T follicular helper cell (primary cell): ENCODE measurements at regions not wholly inside any gene's neighbourhood (a gene's known extent, or its start where the extent isn't known, plus 50 kb on each side); places are given as distances from the start of the nearest gene placed in this dataset.
"Not testable (repeated sequence)": the region's sequence is repeated elsewhere in the genome, so short reads cannot be mapped to it uniquely, and the experiment has no call there.

Experiments
- DNase-seq: peaks from one replicate; pipeline ENCODE4 v3.0.0-alpha.2; 2020; ENCODE audit warnings: low read depth

DNA sequence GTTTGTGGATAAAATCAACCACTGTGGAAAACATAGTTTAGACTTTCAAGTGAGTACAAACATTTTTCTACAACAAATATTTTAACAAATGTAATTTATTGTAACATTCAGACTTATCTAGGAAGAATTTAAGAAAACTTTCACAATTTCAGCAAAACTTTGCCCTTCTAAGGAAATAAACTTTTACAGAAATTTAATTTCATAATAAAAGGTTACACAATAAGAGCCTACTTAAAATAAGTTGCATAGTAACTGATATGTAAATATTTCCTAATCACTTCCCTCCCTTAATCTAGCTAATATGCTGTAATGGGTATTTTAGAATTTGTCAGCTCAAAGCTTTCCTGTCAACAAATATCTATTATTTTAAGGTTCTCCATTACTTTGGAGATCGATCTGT is 1899.9 kb downstream of the MAT2B start:
- DNase-seq = no peak

DNA sequence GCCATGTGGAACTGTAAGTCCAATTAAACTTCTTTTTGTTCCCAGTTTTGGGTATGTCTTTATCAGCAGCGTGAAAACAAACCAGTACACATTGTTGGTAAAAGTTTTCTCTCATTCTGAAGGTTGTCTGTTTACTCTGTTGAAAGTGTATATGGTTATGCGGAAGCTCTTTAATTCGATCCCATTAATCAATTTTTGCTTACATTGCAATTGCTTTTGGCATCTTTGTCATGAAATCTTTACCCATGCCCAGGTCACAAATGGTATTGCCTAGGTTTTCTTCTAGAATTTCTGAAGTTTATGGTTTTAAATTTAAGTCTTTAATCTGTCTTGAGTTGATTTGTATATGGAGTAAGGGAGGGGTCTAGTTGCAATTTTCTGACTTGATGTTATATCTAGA is 1901.9 kb downstream of the MAT2B start:
- no peak for DNase-seq

- DNase-seq = no peak
Measured at GRCh38 chr5:165410476-165410875, 1905.1 kb downstream of the MAT2B start.

- not testable (repeated sequence) for DNase-seq
Measured at GRCh38 chr5:165411532-165411931, 1906.1 kb downstream of the MAT2B start.

GRCh38 chr5:165420493-165420892 is 1915.1 kb downstream of the MAT2B start:
- no peak for DNase-seq

DNA sequence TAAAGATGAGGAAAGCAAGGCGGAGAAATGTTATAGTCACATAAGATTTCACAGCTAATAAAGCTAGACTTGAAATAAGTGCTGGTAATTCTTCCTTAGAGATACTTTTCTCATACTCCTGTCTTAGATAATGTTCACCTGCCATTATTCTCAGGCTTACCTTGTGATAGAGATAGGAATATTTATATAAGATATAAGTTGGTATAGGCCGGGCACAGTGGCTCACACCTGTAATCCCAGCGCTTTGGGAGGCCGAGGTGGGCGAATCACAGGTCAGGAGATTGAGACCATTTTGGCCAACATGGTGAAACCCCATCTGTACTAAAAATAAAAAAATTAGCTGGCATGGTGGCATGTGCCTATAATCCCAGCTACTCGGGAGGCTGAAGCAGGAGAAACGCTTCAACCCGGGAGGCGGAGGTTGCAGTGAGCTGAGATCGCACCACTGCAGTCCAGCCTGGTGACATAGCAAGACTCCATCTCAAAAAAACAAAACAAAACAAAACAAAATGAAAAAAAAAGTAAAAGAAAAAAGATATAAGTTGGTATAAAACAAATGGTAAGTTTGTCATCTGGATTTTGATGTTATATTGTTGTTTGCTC is 1918.4 kb downstream of the MAT2B start:
- DNase-seq = no peak

DNA sequence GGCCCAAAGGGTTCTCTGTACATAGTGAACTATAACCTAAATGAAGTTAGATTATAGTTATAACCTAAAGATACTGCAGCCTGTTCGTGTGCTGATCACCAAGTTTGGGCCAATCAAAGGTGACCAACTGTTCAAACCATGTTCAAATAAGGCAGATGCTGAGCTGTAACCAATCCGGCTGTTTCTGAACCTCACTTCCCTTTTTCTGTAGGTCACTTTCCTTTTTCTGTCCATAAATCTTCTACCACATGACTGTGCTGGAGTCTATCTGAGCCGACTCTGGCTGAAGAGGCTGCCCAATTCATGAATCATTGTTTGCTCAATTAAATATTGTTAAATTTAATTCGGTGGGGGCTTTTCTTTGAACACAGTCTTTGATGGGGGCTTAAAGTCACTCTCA is 1920.2 kb downstream of the MAT2B start:
- no peak for DNase-seq

GRCh38 chr5:165448753-165449152 is 1943.3 kb downstream of the MAT2B start:
- no peak for DNase-seq

GRCh38 chr5:165457859-165458481 is 1952.6 kb downstream of the MAT2B start:
- no peak for DNase-seq

DNA sequence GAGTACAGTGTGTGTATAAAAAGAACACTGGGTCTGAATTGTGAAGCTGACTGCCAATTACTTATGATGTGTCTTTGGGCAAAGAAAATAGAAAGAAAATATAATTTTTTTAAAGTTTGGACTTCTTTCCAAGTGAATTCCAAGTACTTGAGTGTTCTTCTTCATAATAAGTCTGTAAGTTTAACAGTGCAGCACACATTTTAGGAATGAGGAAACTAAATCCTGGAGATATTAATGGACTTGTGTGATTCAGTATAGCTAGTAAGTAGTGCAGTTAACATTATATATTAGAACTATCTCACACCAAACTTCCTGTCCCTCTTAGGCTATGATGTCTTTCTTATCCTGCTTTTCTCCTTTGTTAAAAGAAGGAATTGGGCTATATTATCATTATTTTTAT is 1953.8 kb downstream of the MAT2B start:
- no peak for DNase-seq

- no peak for DNase-seq
Measured at GRCh38 chr5:165460911-165461310, 1955.5 kb downstream of the MAT2B start.

DNA sequence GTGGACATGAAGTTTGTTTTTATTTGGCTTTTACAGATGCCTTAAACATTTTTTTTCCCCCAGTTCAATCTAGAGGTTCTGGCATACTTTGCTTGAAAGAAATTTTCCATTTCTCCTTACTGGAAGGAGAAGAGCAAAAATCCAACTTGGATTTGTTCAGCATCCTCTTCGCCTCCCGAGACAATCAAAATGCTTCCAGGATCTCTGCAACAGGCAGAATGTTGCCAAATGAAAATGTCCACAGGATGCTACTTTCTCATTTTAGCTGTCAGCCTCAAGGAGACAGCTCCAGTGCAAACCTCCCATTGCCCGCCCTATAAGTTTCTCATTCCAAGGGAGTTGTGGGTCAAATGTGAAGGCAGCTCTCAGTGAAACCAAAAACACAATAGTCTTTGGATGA is 1972.1 kb downstream of the MAT2B start:
- no peak for DNase-seq

DNA sequence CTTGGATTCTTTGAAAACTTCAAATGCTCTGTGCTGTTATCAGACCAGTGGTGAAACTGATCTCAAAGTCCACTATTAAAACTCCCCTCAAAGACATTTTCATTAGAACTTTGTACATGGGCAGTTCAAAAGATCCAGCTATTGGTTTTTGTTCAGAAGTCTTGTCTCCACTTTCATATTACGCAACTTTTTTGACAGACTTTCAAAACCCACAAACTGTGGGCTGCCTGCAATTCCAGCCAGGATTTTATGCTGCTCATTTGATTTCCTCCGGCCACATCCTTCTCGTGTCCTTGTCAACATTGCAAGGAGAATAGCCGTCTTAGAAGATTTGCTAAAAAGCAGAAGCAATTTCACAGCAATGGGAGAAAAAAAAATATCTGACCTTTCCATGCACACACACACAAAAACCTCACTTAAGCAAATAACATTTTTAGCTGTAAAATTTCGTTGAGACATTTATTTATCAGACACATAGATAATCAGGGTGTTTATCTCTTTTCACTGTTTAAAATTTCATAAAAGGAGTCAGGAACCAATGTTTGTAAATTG is 1990.5 kb downstream of the MAT2B start:
- DNase-seq = no peak

GRCh38 chr5:165497707-165498106 is 1992.3 kb downstream of the MAT2B start:
- DNase-seq = no peak

- no peak for DNase-seq
Measured at GRCh38 chr5:165502893-165503691, 1997.7 kb downstream of the MAT2B start.

DNA sequence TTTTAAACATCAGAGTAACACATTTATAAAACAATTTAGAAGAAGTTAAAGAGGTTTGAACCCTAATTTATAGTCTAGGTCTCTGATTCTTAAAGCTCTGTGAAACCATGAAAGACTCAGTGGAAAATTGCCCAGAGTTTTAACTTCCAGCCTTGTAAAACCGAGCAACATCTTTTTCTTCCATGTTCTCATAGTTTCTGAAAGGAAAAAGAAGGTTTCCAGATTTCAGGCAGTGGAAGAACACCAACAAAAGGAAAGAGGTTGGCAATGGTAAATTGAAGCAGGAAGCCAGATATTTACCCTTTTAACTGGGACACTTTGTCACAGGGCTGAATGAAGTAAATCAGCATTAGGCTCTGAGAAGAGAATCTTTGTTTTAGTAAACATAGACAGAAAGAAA is 1999.3 kb downstream of the MAT2B start:
- no peak for DNase-seq

DNA sequence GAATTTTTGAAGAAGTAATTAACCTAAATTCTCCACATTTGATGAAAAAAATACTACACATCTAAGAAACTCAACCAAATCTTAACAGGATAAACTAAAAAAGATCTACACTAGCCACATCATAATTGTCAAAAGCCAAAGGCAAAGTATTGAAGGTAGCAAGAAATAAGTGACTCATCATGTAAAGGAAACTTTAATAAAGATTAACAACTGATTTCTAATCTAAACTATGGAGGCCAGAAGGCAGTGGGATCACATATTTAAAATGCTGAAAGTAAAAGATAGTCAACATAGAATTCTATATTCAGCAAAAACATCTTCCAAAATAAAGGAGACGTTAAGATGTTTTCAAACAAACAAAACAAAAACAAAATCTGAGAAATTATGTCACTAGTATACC is 2002.9 kb downstream of the MAT2B start:
- DNase-seq = no peak

- no peak for DNase-seq
Measured at GRCh38 chr5:165508861-165509260, 2003.4 kb downstream of the MAT2B start.

GRCh38 chr5:165521816-165522610 is 2016.6 kb downstream of the MAT2B start:
- DNase-seq = no peak

DNA sequence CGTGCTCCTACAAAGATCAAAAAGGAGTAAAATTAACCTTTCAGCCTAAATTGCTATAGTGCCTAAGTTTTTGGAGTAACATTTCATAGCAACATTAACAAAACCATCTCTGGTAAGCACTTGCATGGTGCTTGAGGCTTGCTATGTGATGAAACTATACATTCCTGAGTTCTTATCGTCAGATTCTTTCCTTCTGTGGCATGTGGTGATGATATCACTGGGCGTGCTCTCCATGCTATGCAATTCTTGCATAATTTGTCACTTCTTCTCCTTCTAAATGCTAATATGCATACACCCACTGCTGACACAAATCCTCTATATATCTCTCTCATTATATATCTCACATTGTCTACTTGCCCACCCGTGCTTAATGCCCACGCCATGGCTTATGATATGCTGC is 2019.9 kb downstream of the MAT2B start:
- no peak for DNase-seq

GRCh38 chr5:165526357-165526756 is 2020.9 kb downstream of the MAT2B start:
- no peak for DNase-seq

GRCh38 chr5:165527577-165527976 is 2022.2 kb downstream of the MAT2B start:
- no peak for DNase-seq
